ENCODE measurements at regions not wholly inside any gene's neighbourhood (a gene's known extent, or its start where the extent isn't known, plus 50 kb on each side); places are given as distances from the start of the nearest gene placed in this dataset.

GRCh38 chr1:212525479-212526110, 83.0 kb upstream of the ATF3 start:
- no peaks in the 10 kb centered on the region for H3K4me1 ChIP-seq (ENCODE audit: control insufficient read depth, insufficient read depth, low read length)
- no CpG with 5 or more reads among the region's 7 CpGs for WGBS (ENCODE audit: insufficient coverage, insufficient read length)
- no peaks in the 10 kb centered on the region for H3K9me3 ChIP-seq (ENCODE audit: control insufficient read depth, insufficient read depth, low read length)
- no peak for DNase-seq (ENCODE audit: low read depth, low spot score)
- no peaks in the 10 kb centered on the region for H3K36me3 ChIP-seq (ENCODE audit: control insufficient read depth, insufficient read depth, low read length)
- H3K27me3 ChIP-seq (ENCODE audit: control insufficient read depth, insufficient read depth, low read length): no peaks in the 10 kb centered on the region
- H3K4me3 ChIP-seq (ENCODE audit: low read length): no peak overlapping the region
- H3K27ac ChIP-seq (ENCODE audit: low read length): no peak overlapping the region

- no peak overlapping the region for H3K4me3 ChIP-seq (ENCODE audit: low read length)
- no peaks in the 10 kb centered on the region for H3K27me3 ChIP-seq (ENCODE audit: control insufficient read depth, insufficient read depth, low read length)
- no peaks in the 10 kb centered on the region for H3K9me3 ChIP-seq (ENCODE audit: control insufficient read depth, insufficient read depth, low read length)
- no peak for DNase-seq (ENCODE audit: low read depth, low spot score)
- H3K4me1 ChIP-seq (ENCODE audit: control insufficient read depth, insufficient read depth, low read length): no peaks in the 10 kb centered on the region
- H3K27ac ChIP-seq (ENCODE audit: low read length): no peak overlapping the region
- WGBS (ENCODE audit: insufficient coverage, insufficient read length): no CpG with 5 or more reads among the region's 5 CpGs
- H3K36me3 ChIP-seq (ENCODE audit: control insufficient read depth, insufficient read depth, low read length): no peaks in the 10 kb centered on the region
Observed at GRCh38 chr1:212526111-212526491, 82.5 kb upstream of the ATF3 start.

- Histone ChIP-seq H3K9me3 (ENCODE audit: control insufficient read depth, insufficient read depth, low read length) (no peaks in the 10 kb centered on the region), H3K4me3 (ENCODE audit: low read length) (no peak overlapping the region), H3K4me1 (ENCODE audit: control insufficient read depth, insufficient read depth, low read length) (no peaks in the 10 kb centered on the region), H3K36me3 (ENCODE audit: control insufficient read depth, insufficient read depth, low read length) (no peaks in the 10 kb centered on the region), H3K27ac (ENCODE audit: low read length) (no peak overlapping the region), H3K27me3 (ENCODE audit: control insufficient read depth, insufficient read depth, low read length) (no peaks in the 10 kb centered on the region)
- WGBS (ENCODE audit: insufficient coverage, insufficient read length): no CpG with 5 or more reads among the region's 1 CpG
- no peak for DNase-seq (ENCODE audit: low read depth, low spot score)
Observed at GRCh38 chr1:212528501-212528900, 80.1 kb upstream of the ATF3 start.

- H3K4me3 ChIP-seq (ENCODE audit: low read length): no peak overlapping the region
- no peak for DNase-seq (ENCODE audit: low read depth, low spot score)
- WGBS (ENCODE audit: insufficient coverage, insufficient read length): no CpG with 5 or more reads among the region's 6 CpGs
Observed at GRCh38 chr1:212529211-212529741, 79.3 kb upstream of the ATF3 start.

GRCh38 chr1:212531267-212531666, 77.3 kb upstream of the ATF3 start:
- Histone ChIP-seq H3K36me3 (ENCODE audit: control insufficient read depth, insufficient read depth, low read length) (no peaks in the 10 kb centered on the region), H3K27ac (ENCODE audit: low read length) (no peak overlapping the region), H3K27me3 (ENCODE audit: control insufficient read depth, insufficient read depth, low read length) (no peaks in the 10 kb centered on the region), H3K9me3 (ENCODE audit: control insufficient read depth, insufficient read depth, low read length) (no peaks in the 10 kb centered on the region), H3K4me3 (ENCODE audit: low read length) (no peak overlapping the region), H3K4me1 (ENCODE audit: control insufficient read depth, insufficient read depth, low read length) (no peaks in the 10 kb centered on the region)
- no peak for DNase-seq (ENCODE audit: low read depth, low spot score)
- WGBS (ENCODE audit: insufficient coverage, insufficient read length): no CpG with 5 or more reads among the region's 3 CpGs

More at GRCh38 chr1:212529211-212529741, 79.3 kb upstream of the ATF3 start:
- Histone ChIP-seq H3K9me3 (ENCODE audit: control insufficient read depth, insufficient read depth, low read length) (no peaks in the 10 kb centered on the region), H3K36me3 (ENCODE audit: control insufficient read depth, insufficient read depth, low read length) (no peaks in the 10 kb centered on the region), H3K27ac (ENCODE audit: low read length) (no peak overlapping the region), H3K4me1 (ENCODE audit: control insufficient read depth, insufficient read depth, low read length) (no peaks in the 10 kb centered on the region), H3K27me3 (ENCODE audit: control insufficient read depth, insufficient read depth, low read length) (no peaks in the 10 kb centered on the region)

- Histone ChIP-seq H3K9me3 (ENCODE audit: control insufficient read depth, insufficient read depth, low read length) (no peaks in the 10 kb centered on the region), H3K4me3 (ENCODE audit: low read length) (no peak overlapping the region), H3K36me3 (ENCODE audit: control insufficient read depth, insufficient read depth, low read length) (no peaks in the 10 kb centered on the region), H3K27me3 (ENCODE audit: control insufficient read depth, insufficient read depth, low read length) (no peaks in the 10 kb centered on the region), H3K27ac (ENCODE audit: low read length) (no peak overlapping the region), H3K4me1 (ENCODE audit: control insufficient read depth, insufficient read depth, low read length) (no peaks in the 10 kb centered on the region)
- no CpG with 5 or more reads among the region's 1 CpG for WGBS (ENCODE audit: insufficient coverage, insufficient read length)
- no peak for DNase-seq (ENCODE audit: low read depth, low spot score)
Observed at GRCh38 chr1:212531796-212532195, 76.8 kb upstream of the ATF3 start.

- Histone ChIP-seq H3K9me3 (ENCODE audit: control insufficient read depth, insufficient read depth, low read length) (no peaks in the 10 kb centered on the region), H3K4me3 (ENCODE audit: low read length) (no peak overlapping the region), H3K27ac (ENCODE audit: low read length) (no peak overlapping the region), H3K36me3 (ENCODE audit: control insufficient read depth, insufficient read depth, low read length) (no peaks in the 10 kb centered on the region), H3K27me3 (ENCODE audit: control insufficient read depth, insufficient read depth, low read length) (no peaks in the 10 kb centered on the region), H3K4me1 (ENCODE audit: control insufficient read depth, insufficient read depth, low read length) (no peaks in the 10 kb centered on the region)
- no peak for DNase-seq (ENCODE audit: low read depth, low spot score)
- no CpG with 5 or more reads among the region's 6 CpGs for WGBS (ENCODE audit: insufficient coverage, insufficient read length)
Observed at GRCh38 chr1:212532469-212533147, 76.0 kb upstream of the ATF3 start.

- WGBS (ENCODE audit: insufficient coverage, insufficient read length): no CpG with 5 or more reads among the region's 3 CpGs
- Histone ChIP-seq H3K4me3 (ENCODE audit: low read length) (no peak overlapping the region), H3K27me3 (ENCODE audit: control insufficient read depth, insufficient read depth, low read length) (no peaks in the 10 kb centered on the region), H3K9me3 (ENCODE audit: control insufficient read depth, insufficient read depth, low read length) (no peaks in the 10 kb centered on the region), H3K4me1 (ENCODE audit: control insufficient read depth, insufficient read depth, low read length) (no peaks in the 10 kb centered on the region), H3K36me3 (ENCODE audit: control insufficient read depth, insufficient read depth, low read length) (no peaks in the 10 kb centered on the region), H3K27ac (ENCODE audit: low read length) (no peak overlapping the region)
- DNase-seq (ENCODE audit: low read depth, low spot score): no peak
Observed at GRCh38 chr1:212533148-212533517, 75.4 kb upstream of the ATF3 start.

- no CpG with 5 or more reads among the region's 6 CpGs for WGBS (ENCODE audit: insufficient coverage, insufficient read length)
- no peak overlapping the region for H3K27ac ChIP-seq (ENCODE audit: low read length)
- no peak overlapping the region for H3K4me3 ChIP-seq (ENCODE audit: low read length)
- H3K9me3 ChIP-seq (ENCODE audit: control insufficient read depth, insufficient read depth, low read length): no peaks in the 10 kb centered on the region
- no peaks in the 10 kb centered on the region for H3K36me3 ChIP-seq (ENCODE audit: control insufficient read depth, insufficient read depth, low read length)
- no peaks in the 10 kb centered on the region for H3K4me1 ChIP-seq (ENCODE audit: control insufficient read depth, insufficient read depth, low read length)
- no peaks in the 10 kb centered on the region for H3K27me3 ChIP-seq (ENCODE audit: control insufficient read depth, insufficient read depth, low read length)
- DNase-seq (ENCODE audit: low read depth, low spot score): no peak
Observed at GRCh38 chr1:212536586-212536985, 72.0 kb upstream of the ATF3 start.

GRCh38 chr1:212537610-212538009, 71.0 kb upstream of the ATF3 start:
- Histone ChIP-seq H3K4me3 (ENCODE audit: low read length) (no peak overlapping the region), H3K36me3 (ENCODE audit: control insufficient read depth, insufficient read depth, low read length) (no peaks in the 10 kb centered on the region), H3K27ac (ENCODE audit: low read length) (no peak overlapping the region), H3K27me3 (ENCODE audit: control insufficient read depth, insufficient read depth, low read length) (no peaks in the 10 kb centered on the region), H3K9me3 (ENCODE audit: control insufficient read depth, insufficient read depth, low read length) (no peaks in the 10 kb centered on the region), H3K4me1 (ENCODE audit: control insufficient read depth, insufficient read depth, low read length) (no peaks in the 10 kb centered on the region)
- WGBS (ENCODE audit: insufficient coverage, insufficient read length): no CpG with 5 or more reads among the region's 1 CpG
- no peak for DNase-seq (ENCODE audit: low read depth, low spot score)
